ENCODE measurements at regions not wholly inside any gene's neighbourhood (a gene's known extent, or its start where the extent isn't known, plus 50 kb on each side); places are given as distances from the start of the nearest gene placed in this dataset.

DNA sequence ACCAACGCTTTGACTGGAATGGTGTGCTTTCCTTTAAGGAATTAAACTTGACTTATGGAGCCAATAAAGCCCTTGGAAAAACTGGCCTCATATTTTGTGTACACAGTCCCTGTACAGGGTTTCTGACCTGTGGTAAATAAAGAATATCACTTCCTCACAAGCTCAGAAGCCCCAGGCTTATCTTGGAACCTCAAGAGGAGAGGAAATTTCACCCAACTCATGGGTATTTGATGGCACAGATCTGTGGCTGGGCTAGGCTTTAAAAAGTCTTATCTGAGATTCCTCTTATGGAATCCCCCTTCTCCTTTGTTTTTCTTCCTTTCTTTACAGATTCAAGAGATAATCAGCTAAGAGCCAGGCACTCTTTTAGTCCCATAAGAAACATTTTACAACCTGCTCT lies 89.3 kb upstream of the USP38 start:
- Mint-ChIP-seq H3K36me3 (ENCODE audit: low read depth) (no peaks in the 10 kb centered on the region), H3K9me3 (no peaks in the 10 kb centered on the region), H3K4me1 (ENCODE audit: low read depth) (no peaks in the 10 kb centered on the region), H3K27ac (no peak overlapping the region), H3K27me3 (ENCODE audit: low read depth) (no peaks in the 10 kb centered on the region), H3K4me3 (ENCODE audit: low read depth) (no peak overlapping the region)
- intact Hi-C loops (cut with micrococcal nuclease), result no loop called here
- DNase-seq (ENCODE audit: low spot score), result no peak

DNA sequence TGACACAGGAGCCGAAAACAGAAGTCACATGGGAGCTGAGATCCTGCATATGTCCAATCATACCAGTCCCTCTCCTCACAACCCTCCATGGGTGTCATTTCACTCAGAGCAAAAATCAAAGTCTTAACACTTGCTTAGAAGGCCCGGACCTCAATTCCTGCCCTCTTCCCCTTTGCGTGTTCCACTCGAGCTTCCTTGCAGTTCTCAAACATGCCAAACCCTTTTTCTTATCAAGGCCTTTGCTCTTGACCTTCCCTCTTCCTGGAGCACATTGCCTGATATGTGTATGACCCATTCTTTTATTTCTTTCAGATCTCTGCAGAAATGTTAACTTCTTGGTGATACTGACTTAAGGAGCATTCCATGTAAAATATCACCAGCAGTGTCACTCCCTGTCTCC lies 87.0 kb upstream of the USP38 start:
- no peak overlapping the region for H3K27ac Mint-ChIP-seq
- no peak for DNase-seq (ENCODE audit: low spot score)

DNA sequence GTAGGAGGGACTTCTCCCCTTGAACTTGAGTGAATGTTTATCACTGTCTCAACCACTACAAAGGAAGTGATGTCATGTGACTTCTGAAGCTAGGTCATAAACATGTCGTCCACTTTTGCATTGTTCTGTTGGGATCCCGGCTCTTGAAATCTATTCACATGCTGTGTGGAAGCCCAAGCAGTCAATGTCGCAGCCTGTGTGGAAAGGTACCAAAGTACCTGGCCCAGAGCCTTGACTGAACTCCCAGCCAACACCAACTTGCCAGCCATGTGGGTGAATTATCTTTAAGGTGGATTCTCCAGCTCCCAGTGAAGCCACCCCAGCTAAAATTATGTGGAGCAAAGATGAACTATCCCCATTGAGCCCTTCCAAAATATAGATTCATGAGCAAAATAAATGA lies 85.0 kb upstream of the USP38 start:
- no peaks in the 10 kb centered on the region for H3K27me3 Mint-ChIP-seq (ENCODE audit: low read depth)
- intact Hi-C loops (cut with micrococcal nuclease), result no loop called here
- H3K4me3 Mint-ChIP-seq (ENCODE audit: low read depth), result no peak overlapping the region
- H3K36me3 Mint-ChIP-seq (ENCODE audit: low read depth), result no peaks in the 10 kb centered on the region
- no peaks in the 10 kb centered on the region for H3K4me1 Mint-ChIP-seq (ENCODE audit: low read depth)
- no peak overlapping the region for H3K27ac Mint-ChIP-seq
- H3K9me3 Mint-ChIP-seq, result no peaks in the 10 kb centered on the region
- DNase-seq (ENCODE audit: low spot score), result no peak

More for the DNA sequence above, 87.0 kb upstream of the USP38 start:
- H3K27me3 Mint-ChIP-seq (ENCODE audit: low read depth), result no peaks in the 10 kb centered on the region
- no peaks in the 10 kb centered on the region for H3K9me3 Mint-ChIP-seq
- intact Hi-C loops (cut with micrococcal nuclease), result no loop called here
- H3K36me3 Mint-ChIP-seq (ENCODE audit: low read depth), result no peaks in the 10 kb centered on the region
- H3K4me3 Mint-ChIP-seq (ENCODE audit: low read depth), result no peak overlapping the region
- no peaks in the 10 kb centered on the region for H3K4me1 Mint-ChIP-seq (ENCODE audit: low read depth)

DNA sequence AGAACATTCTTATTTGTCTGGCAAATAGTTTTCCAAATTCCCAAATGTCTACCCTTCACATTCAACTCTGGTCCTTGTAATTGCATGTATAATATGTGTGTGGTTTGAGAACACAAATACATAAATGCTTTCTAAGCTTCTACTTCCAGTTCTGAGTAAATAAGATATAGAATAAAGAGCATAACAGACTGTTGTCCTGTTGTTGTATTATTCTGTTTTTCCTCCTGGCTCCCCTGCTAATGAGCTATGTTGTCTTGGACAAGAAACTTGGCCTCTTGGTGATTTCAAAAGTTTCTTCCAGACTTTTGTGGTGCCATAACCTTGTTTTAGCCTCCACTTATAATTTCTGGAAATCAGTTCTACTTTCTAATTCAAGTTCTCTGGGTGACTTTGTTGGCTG lies 75.3 kb upstream of the USP38 start:
- Mint-ChIP-seq H3K27ac (no peak overlapping the region), H3K4me1 (ENCODE audit: low read depth) (no peaks in the 10 kb centered on the region), H3K27me3 (ENCODE audit: low read depth) (no peaks in the 10 kb centered on the region), H3K4me3 (ENCODE audit: low read depth) (no peak overlapping the region), H3K9me3 (no peaks in the 10 kb centered on the region), H3K36me3 (ENCODE audit: low read depth) (no peaks in the 10 kb centered on the region)
- intact Hi-C loops (cut with micrococcal nuclease), result no loop called here
- no peak for DNase-seq (ENCODE audit: low spot score)

DNA sequence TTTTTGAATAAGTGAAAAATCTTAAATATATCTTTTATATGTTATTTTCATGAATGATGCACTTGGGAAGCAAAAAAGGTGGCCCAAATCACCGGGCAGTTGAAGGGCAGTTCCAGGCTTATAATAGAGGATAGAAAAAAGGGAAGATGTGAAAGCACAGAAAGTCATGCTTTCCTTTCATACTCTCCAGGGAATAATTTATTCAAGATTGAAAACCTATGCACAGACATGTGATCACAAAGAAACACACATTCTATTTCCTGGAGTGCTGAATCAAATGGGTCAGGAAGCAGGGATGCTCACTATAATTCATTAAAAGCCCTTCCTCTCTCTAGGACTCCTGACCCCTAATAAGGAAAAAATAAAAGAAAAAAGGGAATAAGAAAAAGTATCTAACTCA lies 66.1 kb upstream of the USP38 start:
- intact Hi-C loops (cut with micrococcal nuclease), result no loop called here
- Mint-ChIP-seq H3K4me1 (ENCODE audit: low read depth) (no peaks in the 10 kb centered on the region), H3K4me3 (ENCODE audit: low read depth) (no peak overlapping the region), H3K9me3 (no peaks in the 10 kb centered on the region), H3K27me3 (ENCODE audit: low read depth) (no peaks in the 10 kb centered on the region), H3K27ac (no peak overlapping the region), H3K36me3 (ENCODE audit: low read depth) (no peaks in the 10 kb centered on the region)
- no peak for DNase-seq (ENCODE audit: low spot score)

DNA sequence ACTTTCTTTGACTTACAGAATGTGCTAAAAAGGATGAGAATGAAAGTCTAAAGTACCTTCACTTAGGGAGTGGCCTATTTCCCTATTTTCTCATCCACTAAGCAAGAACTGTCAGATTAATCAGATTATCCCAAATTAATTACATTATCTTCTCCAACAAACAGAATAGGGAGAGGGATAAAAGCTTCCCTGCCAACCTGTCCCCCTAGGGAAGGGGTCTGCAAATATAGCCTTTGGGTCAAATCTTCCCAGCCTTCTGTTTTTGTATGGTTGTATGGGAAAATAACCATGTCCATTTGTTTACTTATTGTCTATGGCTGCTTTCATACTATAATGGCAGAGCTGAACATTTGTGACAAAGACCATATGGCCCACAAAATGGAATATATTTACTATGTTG lies 57.1 kb upstream of the USP38 start:
- Mint-ChIP-seq H3K27ac (no peak overlapping the region), H3K27me3 (ENCODE audit: low read depth) (peaks cover 2% of the 10 kb centered on the region), H3K4me1 (ENCODE audit: low read depth) (no peaks in the 10 kb centered on the region), H3K9me3 (no peaks in the 10 kb centered on the region), H3K36me3 (ENCODE audit: low read depth) (no peaks in the 10 kb centered on the region), H3K4me3 (ENCODE audit: low read depth) (no peak overlapping the region)
- DNase-seq (ENCODE audit: low spot score), result no peak
- intact Hi-C loops (cut with micrococcal nuclease), result no loop called here

DNA sequence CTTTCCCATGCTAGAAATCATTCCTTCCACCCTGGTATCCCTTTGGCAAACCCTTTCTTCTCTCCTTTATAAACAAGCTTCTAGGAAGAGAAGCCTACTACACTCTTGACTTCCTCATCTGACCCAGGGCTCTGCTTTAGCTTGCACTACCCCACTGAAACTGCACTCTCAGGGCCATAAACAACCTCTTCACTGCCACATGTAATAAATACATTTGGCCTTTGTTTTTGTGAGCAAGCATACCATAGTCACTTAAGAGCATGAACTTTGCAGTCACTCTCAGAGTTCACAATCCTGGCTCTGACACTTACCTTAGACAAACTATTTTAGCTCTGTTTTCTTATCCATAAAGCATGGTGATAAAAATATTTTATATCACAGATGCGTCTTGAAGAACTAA lies 50.7 kb upstream of the USP38 start:
- H3K36me3 Mint-ChIP-seq (ENCODE audit: low read depth), result no peaks in the 10 kb centered on the region
- no peaks in the 10 kb centered on the region for H3K27me3 Mint-ChIP-seq (ENCODE audit: low read depth)

More for the DNA sequence above, 50.7 kb upstream of the USP38 start:
- no peaks in the 10 kb centered on the region for H3K9me3 Mint-ChIP-seq
- no peak for DNase-seq (ENCODE audit: low spot score)
- intact Hi-C loops (cut with micrococcal nuclease), result no loop called here
- no peak overlapping the region for H3K4me3 Mint-ChIP-seq (ENCODE audit: low read depth)
- H3K4me1 Mint-ChIP-seq (ENCODE audit: low read depth), result no peaks in the 10 kb centered on the region
- H3K27ac Mint-ChIP-seq, result no peak overlapping the region
